D721Med (cell line): ENCODE measurements at regions not wholly inside any gene's neighbourhood (a gene's known extent, or its start where the extent isn't known, plus 50 kb on each side); places are given as distances from the start of the nearest gene placed in this dataset.

Experiments
- DNase-seq: peaks from one replicate; pipeline ENCODE4 v3.0.0; 2011; ENCODE audit warnings: low spot score; ENCODE audit not compliant: insufficient read length
- FAIRE-seq: peaks from 2 replicates; lab custom pipeline; 2011; peaks lifted over from hg19 to GRCh38; lab: Jason Lieb, UNC
- CTCF ChIP-seq: IDR thresholded peaks from 2 replicates; pipeline ENCODE4 v1.5.1; 2012; ENCODE audit warnings: mild to moderate bottlenecking, control low read depth; ENCODE audit not compliant: insufficient read depth; ENCODE audit errors: missing control alignments

GRCh38 chr5:67966712-67967111, 248.8 kb upstream of the PIK3R1 start:
- no peak for TF ChIP-seq CTCF
- DNase-seq (no peak), FAIRE-seq (no peak)

- TF ChIP-seq CTCF = no peak
- no peak for FAIRE-seq
- DNase-seq = no peak
These were observed 250.9 kb upstream of the PIK3R1 start for GRCh38 chr5:67964619-67965018.

GRCh38 chr5:67963789-67964519, 251.6 kb upstream of the PIK3R1 start:
- FAIRE-seq = no peak
- no peak for TF ChIP-seq CTCF
- DNase-seq = no peak

GRCh38 chr5:67960939-67961338, 254.6 kb upstream of the PIK3R1 start:
- FAIRE-seq (no peak), DNase-seq (no peak)

GRCh38 chr5:67957374-67957773, 258.2 kb upstream of the PIK3R1 start:
- FAIRE-seq (no peak), DNase-seq (no peak)
- TF ChIP-seq CTCF = no peak

More at GRCh38 chr5:67960939-67961338, 254.6 kb upstream of the PIK3R1 start:
- no peak for TF ChIP-seq CTCF

GRCh38 chr5:67954351-67954750, 261.2 kb upstream of the PIK3R1 start:
- DNase-seq (no peak), FAIRE-seq (no peak)
- no peak for TF ChIP-seq CTCF

- TF ChIP-seq CTCF = no peak
- DNase-seq (no peak), FAIRE-seq (no peak)
These were observed 273.1 kb upstream of the PIK3R1 start for GRCh38 chr5:67942421-67942820.
